Embryonic facial prominence (tissue), 1 donor: ENCODE measurements at regions not wholly inside any gene's neighbourhood (a gene's known extent, or its start where the extent isn't known, plus 50 kb on each side); places are given as distances from the start of the nearest gene placed in this dataset.

ENCODE experiments used
- DNase-seq: peaks from one replicate; pipeline ENCODE4 v3.0.0-alpha.2; 2016; ENCODE audit errors: extremely low spot score

- no peak for DNase-seq
Observed at GRCh38 chr1:65097076-65097475, 50.9 kb upstream of the AK4 start.
